Right lobe of liver (tissue), 4 donors: ENCODE measurements at regions not wholly inside any gene's neighbourhood (a gene's known extent, or its start where the extent isn't known, plus 50 kb on each side); places are given as distances from the start of the nearest gene placed in this dataset.

Experiments
- POLR2A ChIP-seq: fragments of 450-650 bp; IDR thresholded peaks from one replicate; pipeline ENCODE4 v1.6.1; 2017; ENCODE audit warnings: antibody characterized with exemption, mild to moderate bottlenecking
- TF ChIP-seq, protein P1 (sequence below), 4 donors: fragments of 200-600 bp in 3 of 4; fragments of 450-650 bp in 1 of 4; IDR thresholded peaks; one replicate each; pipeline versions ENCODE4 v1.5.1 to v1.8.0; 2016 to 2022; ENCODE audit warnings: antibody characterized with exemption in 4 of 4, mild to moderate bottlenecking in 2 of 4
- donor health status: DM: no; HTN: no; CAD: no.
- donor health status: DM: no; HTN: no; CAD: no.
- donor health status: DM: no; HTN: yes; CAD: no.

DNA sequence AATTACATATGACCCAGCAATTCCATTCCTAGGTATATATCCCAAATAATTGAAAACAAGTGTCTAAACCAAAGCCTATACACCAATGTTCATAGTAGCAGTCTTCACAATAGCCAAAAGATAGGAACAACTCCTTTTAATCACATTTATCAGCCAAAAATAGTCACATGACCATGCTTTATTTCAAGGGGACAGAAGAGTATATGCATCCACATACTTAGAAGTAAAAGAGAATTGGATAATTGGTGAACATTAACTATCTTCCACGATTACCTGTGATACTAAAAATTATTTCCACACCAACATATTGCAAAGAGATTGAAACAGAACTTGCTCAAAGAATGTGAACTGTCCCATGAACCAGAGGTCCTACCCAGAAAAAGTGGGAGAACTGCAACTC lies 51.8 kb upstream of the FOXE1 start:
- no peak for TF ChIP-seq POLR2A
- TF ChIP-seq, protein P1, sequence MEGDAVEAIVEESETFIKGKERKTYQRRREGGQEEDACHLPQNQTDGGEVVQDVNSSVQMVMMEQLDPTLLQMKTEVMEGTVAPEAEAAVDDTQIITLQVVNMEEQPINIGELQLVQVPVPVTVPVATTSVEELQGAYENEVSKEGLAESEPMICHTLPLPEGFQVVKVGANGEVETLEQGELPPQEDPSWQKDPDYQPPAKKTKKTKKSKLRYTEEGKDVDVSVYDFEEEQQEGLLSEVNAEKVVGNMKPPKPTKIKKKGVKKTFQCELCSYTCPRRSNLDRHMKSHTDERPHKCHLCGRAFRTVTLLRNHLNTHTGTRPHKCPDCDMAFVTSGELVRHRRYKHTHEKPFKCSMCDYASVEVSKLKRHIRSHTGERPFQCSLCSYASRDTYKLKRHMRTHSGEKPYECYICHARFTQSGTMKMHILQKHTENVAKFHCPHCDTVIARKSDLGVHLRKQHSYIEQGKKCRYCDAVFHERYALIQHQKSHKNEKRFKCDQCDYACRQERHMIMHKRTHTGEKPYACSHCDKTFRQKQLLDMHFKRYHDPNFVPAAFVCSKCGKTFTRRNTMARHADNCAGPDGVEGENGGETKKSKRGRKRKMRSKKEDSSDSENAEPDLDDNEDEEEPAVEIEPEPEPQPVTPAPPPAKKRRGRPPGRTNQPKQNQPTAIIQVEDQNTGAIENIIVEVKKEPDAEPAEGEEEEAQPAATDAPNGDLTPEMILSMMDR (IDR thresholded peaks at IDR 0.05), result no peak
